H1 (cell line): ENCODE measurements at regions not wholly inside any gene's neighbourhood (a gene's known extent, or its start where the extent isn't known, plus 50 kb on each side); places are given as distances from the start of the nearest gene placed in this dataset.

Experiments used
- CTCF ChIA-PET: fragments of 300-600 bp; sonication (Branson Sonifier 250); formaldehyde crosslinking; loops from one replicate; lab custom pipeline; 2021; ENCODE audit not compliant: partially characterized antibody; lab: Charles Lee
- POLR2A ChIA-PET: fragments of 300-600 bp; sonication (Branson Sonifier 250); formaldehyde crosslinking; loops from one replicate; lab custom pipeline; 2021; ENCODE audit warnings: inconsistent platforms; ENCODE audit not compliant: partially characterized antibody; lab: Charles Lee
- DNase-seq, 2 experiments: peaks; one replicate each; pipeline versions ENCODE4 v3.0.0 to v3.0.0-alpha.2; 2010 to 2022; ENCODE audit warnings: low spot score in 2 of 2, low read depth in 1 of 2, mixed read lengths in 1 of 2
- FAIRE-seq: peaks from 2 replicates; lab custom pipeline; 2011; peaks lifted over from hg19 to GRCh38; lab: Jason Lieb, UNC
- H2AFZ ChIP-seq: 2 replicates; pipeline ENCODE4 v1.8.1; 2012; ENCODE audit warnings: low read length, inconsistent platforms
- H2AK5ac ChIP-seq: 2 replicates; pipeline ENCODE4 v1.6.1; 2013; ENCODE audit warnings: low read depth, low read length
- H2BK120ac ChIP-seq: replicated peaks from 2 replicates; pipeline ENCODE3; 2013; ENCODE audit warnings: low read depth, low read length, inconsistent platforms
- H2BK12ac ChIP-seq: 2 replicates; pipeline ENCODE4 v1.6.1; 2013; ENCODE audit warnings: low read depth, low read length
- H2BK15ac ChIP-seq: 2 replicates; pipeline ENCODE4 v1.6.1; 2013; ENCODE audit warnings: low read length
- H2BK20ac ChIP-seq: 2 replicates; pipeline ENCODE4 v1.6.1; 2013; ENCODE audit warnings: low read length
- H2BK5ac ChIP-seq: 2 replicates; pipeline ENCODE4 v1.6.1; 2013; ENCODE audit warnings: low read depth, low read length
- H3K14ac ChIP-seq: 2 replicates; pipeline ENCODE4 v1.6.1; 2013; ENCODE audit warnings: inconsistent platforms; ENCODE audit not compliant: insufficient read length
- H3K18ac ChIP-seq: 2 replicates; pipeline ENCODE4 v1.6.1; 2013; ENCODE audit warnings: low read length; ENCODE audit errors: extremely low read depth
- H3K23ac ChIP-seq: 2 replicates; pipeline ENCODE4 v1.6.1; 2013; ENCODE audit warnings: inconsistent platforms; ENCODE audit not compliant: insufficient read length
- H3K23me2 ChIP-seq: 2 replicates; pipeline ENCODE4 v1.6.1; 2013; ENCODE audit warnings: low read depth, low read length
- H3K27ac ChIP-seq: 2 replicates; pipeline ENCODE4 v1.6.1; 2011; ENCODE audit warnings: low read depth, low read length, inconsistent platforms
- H3K27me3 ChIP-seq, 4 experiments: replicated peaks in 1 of 4; 1 replicate in 1 of 4; 2 replicates in 3 of 4; pipeline versions ENCODE4 v1.6.1 to v1.8.1; 2011 to 2013; ENCODE audit warnings: low read length in 3 of 4, mild to moderate bottlenecking in 3 of 4, inconsistent platforms in 2 of 4, mixed read lengths in 2 of 4, moderate library complexity in 1 of 4; ENCODE audit not compliant: control insufficient read depth in 3 of 4, insufficient read depth in 3 of 4; ENCODE audit errors: extremely low read depth in 1 of 4
- H3K36me3 ChIP-seq, 4 experiments: 2 replicates each; pipeline versions ENCODE4 v1.6.1 to v1.8.1; 2011 to 2013; ENCODE audit warnings: mild to moderate bottlenecking in 4 of 4, low read length in 3 of 4, moderate library complexity in 2 of 4, control low read depth in 1 of 4, inconsistent platforms in 1 of 4; ENCODE audit not compliant: insufficient read depth in 4 of 4, control insufficient read depth in 2 of 4
- H3K4ac ChIP-seq: replicated peaks from 2 replicates; pipeline ENCODE3; 2013; ENCODE audit warnings: low read length, low read depth, mixed read lengths, inconsistent platforms; ENCODE audit not compliant: insufficient read length
- H3K4me1 ChIP-seq, 4 experiments: replicated peaks in 1 of 4; 1 replicate in 1 of 4; 2 replicates in 3 of 4; pipeline versions ENCODE4 v1.6.1 to v1.8.1; 2011 to 2013; ENCODE audit warnings: low read length in 3 of 4, inconsistent platforms in 2 of 4, mixed read lengths in 1 of 4; ENCODE audit not compliant: insufficient read depth in 4 of 4, control insufficient read depth in 3 of 4
- H3K4me2 ChIP-seq, 2 experiments: 2 replicates each; pipeline versions ENCODE4 v1.6.1 to v1.8.1; 2011 to 2013; ENCODE audit warnings: low read depth in 2 of 2, low read length in 2 of 2, control low read depth in 1 of 2, inconsistent platforms in 1 of 2, mild to moderate bottlenecking in 1 of 2; ENCODE audit not compliant: insufficient read depth in 1 of 2
- H3K4me3 ChIP-seq, 4 experiments: fragments of 200-600, 300-600 bp in 1 of 4; sonication (generic), shearing (Covaris generic), sonication (Bioruptor Twin) in 1 of 4; 2 replicates each; pipeline versions ENCODE4 v1.5.1 to v1.8.1; 2011 to 2016; ENCODE audit warnings: low read length in 4 of 4, low read depth in 3 of 4, control low read depth in 2 of 4, inconsistent platforms in 2 of 4, mild to moderate bottlenecking in 2 of 4, mixed read lengths in 1 of 4, moderate library complexity in 1 of 4; ENCODE audit not compliant: insufficient read depth in 2 of 4; ENCODE audit errors: extremely low read depth in 1 of 4
- H3K56ac ChIP-seq: replicated peaks from 2 replicates; pipeline ENCODE3; 2013; ENCODE audit warnings: low read depth, mild to moderate bottlenecking, mixed read lengths, low read length, inconsistent platforms; ENCODE audit not compliant: insufficient read length
- H3K79me1 ChIP-seq: 2 replicates; pipeline ENCODE4 v1.6.1; 2013; ENCODE audit warnings: low read depth, low read length, control low read depth
- H3K79me2 ChIP-seq, 2 experiments: 2 replicates each; pipeline versions ENCODE4 v1.6.1 to v1.8.1; 2012 to 2013; ENCODE audit warnings: low read length in 2 of 2, mild to moderate bottlenecking in 2 of 2, inconsistent platforms in 1 of 2; ENCODE audit not compliant: insufficient read depth in 2 of 2, control insufficient read depth in 1 of 2
- H3K9ac ChIP-seq, 4 experiments: replicated peaks in 1 of 4; 1 replicate in 1 of 4; 2 replicates in 3 of 4; pipeline versions ENCODE4 v1.6.1 to v1.8.1; 2011 to 2013; ENCODE audit warnings: low read depth in 3 of 4, low read length in 3 of 4, control low read depth in 2 of 4, mild to moderate bottlenecking in 2 of 4, moderate library complexity in 2 of 4, inconsistent platforms in 1 of 4; ENCODE audit errors: extremely low read depth in 1 of 4
- H3K9me3 ChIP-seq, 2 experiments: 2 replicates each; pipeline versions ENCODE4 v1.6.1 to v1.8.1; 2012 to 2013; ENCODE audit warnings: mild to moderate bottlenecking in 2 of 2, moderate library complexity in 2 of 2, control low read depth in 1 of 2, inconsistent platforms in 1 of 2, low read depth in 1 of 2, low read length in 1 of 2, mixed read lengths in 1 of 2; ENCODE audit not compliant: insufficient read depth in 2 of 2
- H4K20me1 ChIP-seq, 2 experiments: replicated peaks in 1 of 2; 2 replicates each; pipeline versions ENCODE3 to v1.8.1; 2011 to 2013; ENCODE audit warnings: inconsistent platforms in 2 of 2, low read length in 2 of 2, mild to moderate bottlenecking in 1 of 2; ENCODE audit not compliant: insufficient read depth in 2 of 2, control insufficient read depth in 1 of 2
- H4K5ac ChIP-seq: 2 replicates; pipeline ENCODE4 v1.6.1; 2013; ENCODE audit warnings: low read length, low read depth, mixed read lengths, inconsistent platforms; ENCODE audit not compliant: insufficient read length
- H4K8ac ChIP-seq: 2 replicates; pipeline ENCODE4 v1.8.0; 2013; ENCODE audit warnings: mild to moderate bottlenecking, moderate library complexity, low read length, inconsistent platforms; ENCODE audit not compliant: insufficient read depth; ENCODE audit errors: extremely low read depth
- H4K91ac ChIP-seq: replicated peaks from 2 replicates; pipeline ENCODE3; 2013; ENCODE audit warnings: low read length, mixed read lengths, inconsistent platforms; ENCODE audit not compliant: insufficient read length
- BACH1 ChIP-seq: IDR thresholded peaks from 2 replicates; pipeline ENCODE4 v1.6.1; 2012; ENCODE audit warnings: low read length, improper control_type of control experiment
- KDM1A ChIP-seq: fragments of 200-600, 300-600 bp; sonication (generic); IDR thresholded peaks from 2 replicates; pipeline ENCODE4 v1.7.1; 2016; ENCODE audit warnings: mild to moderate bottlenecking, low read length, borderline replicate concordance
- PHF8 ChIP-seq: fragments of 200-600 bp; sonication (generic); conservative IDR thresholded peaks from 2 replicates; pipeline ENCODE4 v1.7.1; 2012; ENCODE audit warnings: low read depth, mild to moderate bottlenecking, inconsistent platforms, low read length, moderate library complexity
- RFX5 ChIP-seq: IDR thresholded peaks from 2 replicates; pipeline ENCODE4 v1.6.1; 2011; ENCODE audit warnings: low read depth, low read length, improper control_type of control experiment, borderline replicate concordance
- SIN3A ChIP-seq, 2 experiments: IDR thresholded peaks in 1 of 2; conservative IDR thresholded peaks in 1 of 2; 2 replicates each; pipeline ENCODE4 v1.6.1; 2011 to 2012; ENCODE audit warnings: low read length in 2 of 2, improper control_type of control experiment in 1 of 2, low read depth in 1 of 2, mild to moderate bottlenecking in 1 of 2
- SUZ12 ChIP-seq: fragments of 200-600 bp; sonication (generic); IDR thresholded peaks from 2 replicates; pipeline ENCODE4 v1.6.1; 2012; ENCODE audit warnings: mild to moderate bottlenecking, inconsistent platforms, low read length, moderate library complexity, mixed read lengths
- WGBS, 2 experiments: shearing (Covaris generic) in 1 of 2; methylation state at CpG; one replicate each; pipeline versions ENCODE4 v1.1.6 to v1.1.7; 2013 to 2015; ENCODE audit warnings: low lambda C conversion rate in 2 of 2, mixed read lengths in 2 of 2, inconsistent platforms in 1 of 2, low coverage in 1 of 2, missing lambda C conversion rate in 1 of 2; ENCODE audit not compliant: insufficient replicate concordance in 2 of 2, insufficient coverage in 1 of 2, insufficient read length in 1 of 2; ENCODE audit errors: extremely low coverage in 1 of 2, missing lambda C conversion rate in 1 of 2; 5-methylcytosine and 5-hydroxymethylcytosine counted together

- Histone ChIP-seq H3K79me2 (no peaks in the 10 kb centered on the region), H4K20me1 (no peaks in the 10 kb centered on the region), H3K23ac (no peak overlapping the region), H3K4me1 (peaks cover 0 to 7% (median 3%) of the 10 kb centered on the region in 4 experiments; a peak in 4 of 7 replicates), H3K9ac (no peak overlapping the region), H2AK5ac (no peak overlapping the region), H2BK12ac (no peak overlapping the region; the same call in 1 of the 2 replicates), H3K27me3 (no peaks in the 10 kb centered on the region), H3K4me3 (no peak overlapping the region), H3K4ac (no peak overlapping the region), H3K9me3 (no peaks in the 10 kb centered on the region), H3K56ac (no peak overlapping the region), H2BK20ac (no peak overlapping the region), H2AFZ (no peak overlapping the region), H3K27ac (no peak overlapping the region), H4K8ac (no peak overlapping the region), H3K18ac (no peak overlapping the region), H3K79me1 (no peaks in the 10 kb centered on the region), H4K91ac (no peak overlapping the region), H2BK5ac (no peak overlapping the region), H3K14ac (no peak overlapping the region), H4K5ac (no peak overlapping the region), H2BK120ac (no peak overlapping the region), H3K36me3 (no peaks in the 10 kb centered on the region), H2BK15ac (no peak overlapping the region), H3K23me2 (no peaks in the 10 kb centered on the region), H3K4me2 (no peak overlapping the region)
- ChIA-PET POLR2A (no interaction called here), CTCF (no interaction called here)
- no peak for FAIRE-seq
- WGBS, 2 experiments, result 87% methylated on average over 4 of the region's 4 CpGs; no CpG with 5 or more reads in 1 of the 2 experiments
- no peak for DNase-seq
- TF ChIP-seq RFX5 (no peak), SUZ12 (no peak), KDM1A (no peak), BACH1 (no peak), PHF8 (no peak), SIN3A (conservative IDR thresholded peaks at IDR 0.05 in 1 of 2, IDR thresholded peaks at IDR 0.05 in 1 of 2; ENCODE audit: low read depth in 1 of 2, low read length in 2 of 2) (no peak)
These were observed 139.5 kb upstream of the SMYD2 start for GRCh38 chr1:214141486-214141885.
